ENCODE measurements at regions not wholly inside any gene's neighbourhood (a gene's known extent, or its start where the extent isn't known, plus 50 kb on each side); places are given as distances from the start of the nearest gene placed in this dataset.

- TF ChIP-seq CTCF (IDR thresholded peaks at IDR 0.05; ENCODE audit: low read length) (no peak), EZH2 (IDR thresholded peaks at IDR 0.05; ENCODE audit: borderline replicate concordance, low read length) (no peak)
These were observed 219.0 kb upstream of the IRX4 start for GRCh38 chr5:2101685-2102084.

All from OCI-LY1 (cell line).